Karpas-422 (cell line): ENCODE measurements at regions not wholly inside any gene's neighbourhood (a gene's known extent, or its start where the extent isn't known, plus 50 kb on each side); places are given as distances from the start of the nearest gene placed in this dataset.

Experiments
- DNase-seq: peaks from one replicate; pipeline ENCODE4 v3.0.0-alpha.2; 2015
- H2AFZ ChIP-seq: fragments of 200-600 bp; sonication (generic); 2 replicates; pipeline ENCODE4 v1.6.1; 2014; ENCODE audit warnings: antibody characterized with exemption, low read length, mixed read lengths
- H3K27ac ChIP-seq: fragments of 200-600 bp; sonication (generic); 2 replicates; pipeline ENCODE4 v1.5.1; 2014; ENCODE audit warnings: mild to moderate bottlenecking, low read length, moderate library complexity
- H3K27me3 ChIP-seq: fragments of 200-600 bp; sonication (generic); 2 replicates; pipeline ENCODE4 v1.6.1; 2014; ENCODE audit warnings: low read length, mixed read lengths
- H3K36me3 ChIP-seq: fragments of 200-600 bp; sonication (generic); 2 replicates; pipeline ENCODE4 v1.6.1; 2014; ENCODE audit warnings: low read length, mixed read lengths; ENCODE audit not compliant: insufficient read depth
- H3K4me1 ChIP-seq: fragments of 200-600 bp; sonication (generic); 2 replicates; pipeline ENCODE4 v1.6.1; 2014; ENCODE audit warnings: mild to moderate bottlenecking, low read length, mixed read lengths
- H3K4me2 ChIP-seq: fragments of 200-600 bp; sonication (generic); 2 replicates; pipeline ENCODE4 v1.6.1; 2014; ENCODE audit warnings: low read length, low read depth, mild to moderate bottlenecking; ENCODE audit not compliant: poor library complexity, severe bottlenecking
- H3K4me3 ChIP-seq: fragments of 200-600 bp; sonication (generic); 2 replicates; pipeline ENCODE4 v1.5.1; 2014; ENCODE audit warnings: mild to moderate bottlenecking, antibody characterized with exemption, low read length, mixed read lengths
- H3K79me2 ChIP-seq: fragments of 200-600 bp; sonication (generic); 2 replicates; pipeline ENCODE4 v1.6.1; 2014; ENCODE audit warnings: mild to moderate bottlenecking, low read length, mixed read lengths
- H3K9ac ChIP-seq: fragments of 200-600 bp; sonication (generic); 2 replicates; pipeline ENCODE4 v1.6.0; 2014; ENCODE audit warnings: low read length
- H3K9me2 ChIP-seq: fragments of 200-600 bp; sonication (generic), shearing (Covaris generic); replicated peaks from 2 replicates; pipeline ENCODE4 v1.6.0; 2014; ENCODE audit warnings: mild to moderate bottlenecking, low read length, moderate library complexity; ENCODE audit not compliant: insufficient read depth
- H3K9me3 ChIP-seq: fragments of 300-700, 200-600 bp; sonication (generic); 2 replicates; pipeline ENCODE4 v1.6.1; 2014; ENCODE audit warnings: low read length, mixed read lengths
- H4K20me1 ChIP-seq: fragments of 200-600 bp; sonication (generic); 2 replicates; pipeline ENCODE4 v1.6.1; 2014; ENCODE audit warnings: mild to moderate bottlenecking, antibody characterized with exemption, low read length, low read depth; ENCODE audit not compliant: insufficient read depth

DNA sequence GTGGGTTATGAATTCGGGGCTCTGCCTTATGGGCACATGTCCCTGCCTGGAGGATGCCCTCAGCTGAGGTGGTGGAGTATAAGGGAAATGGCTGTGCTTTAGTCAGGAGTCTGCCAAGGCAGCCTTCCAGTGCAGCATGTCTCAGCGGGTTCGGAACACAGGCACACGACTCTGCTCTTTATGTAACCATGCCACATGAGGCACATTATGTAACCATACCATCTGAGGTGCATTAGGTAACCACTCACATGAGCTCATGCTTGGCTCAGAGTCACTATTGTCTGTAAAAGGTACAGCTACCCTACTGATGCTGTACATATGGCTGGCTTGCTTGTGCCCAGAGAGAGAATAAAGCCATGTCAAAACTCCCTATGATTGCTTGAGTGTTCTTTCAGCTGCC is 723.6 kb downstream of the TRAM1L1 start:
- Histone ChIP-seq H3K9me2 (no peaks in the 10 kb centered on the region), H3K36me3 (no peaks in the 10 kb centered on the region), H3K9ac (no peak overlapping the region), H3K27me3 (no peaks in the 10 kb centered on the region), H3K4me2 (no peak overlapping the region), H3K27ac (no peak overlapping the region), H4K20me1 (no peaks in the 10 kb centered on the region), H3K79me2 (no peaks in the 10 kb centered on the region), H3K4me1 (no peaks in the 10 kb centered on the region), H2AFZ (no peak overlapping the region), H3K4me3 (no peak overlapping the region), H3K9me3 (no peaks in the 10 kb centered on the region)
- no peak for DNase-seq

GRCh38 chr4:116358633-116359222 is 726.6 kb downstream of the TRAM1L1 start:
- Histone ChIP-seq H3K79me2 (no peaks in the 10 kb centered on the region), H3K36me3 (no peaks in the 10 kb centered on the region), H4K20me1 (no peaks in the 10 kb centered on the region), H3K27ac (no peak overlapping the region), H3K4me1 (no peaks in the 10 kb centered on the region), H3K4me2 (no peak overlapping the region), H3K9me3 (no peaks in the 10 kb centered on the region), H2AFZ (no peak overlapping the region), H3K27me3 (no peaks in the 10 kb centered on the region), H3K9ac (no peak overlapping the region), H3K9me2 (no peaks in the 10 kb centered on the region), H3K4me3 (no peak overlapping the region)
- DNase-seq: peak; percentile 91

GRCh38 chr4:116357758-116358157 is 727.6 kb downstream of the TRAM1L1 start:
- Histone ChIP-seq H2AFZ (no peak overlapping the region), H3K36me3 (no peaks in the 10 kb centered on the region)
- peak; percentile 42 for DNase-seq

DNA sequence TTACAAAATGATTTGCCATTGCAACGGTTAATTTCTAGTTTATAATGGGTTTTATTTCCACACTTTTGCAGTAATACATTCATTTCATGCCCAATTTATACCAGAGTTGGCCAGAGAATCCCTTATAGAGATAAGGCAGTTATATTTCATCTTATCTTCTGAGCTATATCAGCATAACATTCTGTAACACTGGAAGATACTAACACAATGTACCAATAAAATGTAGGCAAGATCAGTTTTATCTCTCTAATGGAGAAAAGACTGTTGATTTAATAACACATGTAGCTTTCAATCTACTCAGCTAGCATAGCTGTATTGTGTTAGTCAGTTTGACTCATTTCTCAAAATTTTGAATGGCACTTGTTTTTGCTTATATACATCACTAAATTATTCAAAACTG is 738.6 kb downstream of the TRAM1L1 start:
- H3K27me3 ChIP-seq: no peaks in the 10 kb centered on the region
- H2AFZ ChIP-seq: no peak overlapping the region
- no peak overlapping the region for H3K4me3 ChIP-seq
- H3K9me3 ChIP-seq: no peaks in the 10 kb centered on the region
- H3K27ac ChIP-seq: no peak overlapping the region
- no peaks in the 10 kb centered on the region for H3K4me1 ChIP-seq
- H3K9ac ChIP-seq: no peak overlapping the region
- no peak for DNase-seq
- no peak overlapping the region for H3K4me2 ChIP-seq
- H3K36me3 ChIP-seq: no peaks in the 10 kb centered on the region
- H4K20me1 ChIP-seq: no peaks in the 10 kb centered on the region
- H3K9me2 ChIP-seq: no peaks in the 10 kb centered on the region
- no peaks in the 10 kb centered on the region for H3K79me2 ChIP-seq

More at GRCh38 chr4:116357758-116358157, 727.6 kb downstream of the TRAM1L1 start:
- Histone ChIP-seq H3K79me2 (no peaks in the 10 kb centered on the region), H3K4me2 (no peak overlapping the region), H3K27ac (no peak overlapping the region), H3K4me3 (no peak overlapping the region), H3K9me3 (no peaks in the 10 kb centered on the region), H3K9me2 (no peaks in the 10 kb centered on the region), H3K4me1 (no peaks in the 10 kb centered on the region), H3K27me3 (no peaks in the 10 kb centered on the region), H4K20me1 (no peaks in the 10 kb centered on the region), H3K9ac (no peak overlapping the region)

DNA sequence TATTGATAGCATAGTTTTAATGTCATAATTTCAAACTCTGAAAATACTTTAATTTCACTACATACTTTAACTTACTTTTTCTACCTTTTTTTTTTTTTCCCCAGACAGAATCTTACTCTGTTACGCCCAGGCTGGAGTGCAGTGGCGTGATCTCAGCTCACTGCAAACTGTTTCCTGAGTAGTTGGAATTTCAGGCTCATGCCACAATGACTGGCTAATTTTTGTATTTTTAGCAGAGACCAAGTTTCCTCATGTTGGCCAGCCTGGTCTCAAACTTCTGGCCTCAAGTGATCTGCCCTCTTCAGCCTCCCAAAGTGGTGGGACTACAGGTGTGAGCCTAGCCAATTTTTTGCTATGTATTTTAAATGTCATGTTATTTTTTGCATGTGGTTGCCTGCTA is 741.6 kb downstream of the TRAM1L1 start:
- Histone ChIP-seq H3K4me3 (no peak overlapping the region), H3K36me3 (no peaks in the 10 kb centered on the region), H3K79me2 (no peaks in the 10 kb centered on the region), H3K27me3 (no peaks in the 10 kb centered on the region), H2AFZ (no peak overlapping the region), H3K4me2 (no peak overlapping the region), H3K9me3 (0 out of 2 replicates have a peak, but pooled peaks cover 3% of the 10 kb centered on the region), H3K27ac (no peak overlapping the region), H3K9ac (no peak overlapping the region), H3K9me2 (no peaks in the 10 kb centered on the region), H3K4me1 (no peaks in the 10 kb centered on the region), H4K20me1 (no peaks in the 10 kb centered on the region)
- DNase-seq: no peak

GRCh38 chr4:116342143-116342542 is 743.2 kb downstream of the TRAM1L1 start:
- H3K36me3 ChIP-seq: no peaks in the 10 kb centered on the region
- H3K9me2 ChIP-seq: 0 out of 2 replicates have a peak, but pooled peaks cover 3% of the 10 kb centered on the region
- no peaks in the 10 kb centered on the region for H3K4me1 ChIP-seq
- no peak overlapping the region for H3K4me2 ChIP-seq
- no peak overlapping the region for H3K4me3 ChIP-seq
- H3K79me2 ChIP-seq: no peaks in the 10 kb centered on the region
- H3K27ac ChIP-seq: no peak overlapping the region
- no peaks in the 10 kb centered on the region for H4K20me1 ChIP-seq
- H2AFZ ChIP-seq: no peak overlapping the region
- H3K9ac ChIP-seq: no peak overlapping the region
- 0 out of 2 replicates have a peak, but pooled peaks cover 8% of the 10 kb centered on the region for H3K9me3 ChIP-seq
- no peaks in the 10 kb centered on the region for H3K27me3 ChIP-seq
- no peak for DNase-seq

- no peaks in the 10 kb centered on the region for H3K4me1 ChIP-seq
- H3K27ac ChIP-seq: no peak overlapping the region
- no peaks in the 10 kb centered on the region for H3K27me3 ChIP-seq
- H3K79me2 ChIP-seq: no peaks in the 10 kb centered on the region
- H3K36me3 ChIP-seq: no peaks in the 10 kb centered on the region
- H3K9me2 ChIP-seq: 0 out of 2 replicates have a peak, but pooled peaks cover 3% of the 10 kb centered on the region
- no peaks in the 10 kb centered on the region for H4K20me1 ChIP-seq
- no peak overlapping the region for H2AFZ ChIP-seq
- peaks cover 3% of the 10 kb centered on the region; the same call in 1 of the 2 replicates for H3K9me3 ChIP-seq
- no peak overlapping the region for H3K4me2 ChIP-seq
- H3K9ac ChIP-seq: no peak overlapping the region
- DNase-seq: no peak
- H3K4me3 ChIP-seq: no peak overlapping the region
These were observed 752.9 kb downstream of the TRAM1L1 start for GRCh38 chr4:116332508-116332907.

- Histone ChIP-seq H3K4me3 (no peak overlapping the region), H3K36me3 (no peaks in the 10 kb centered on the region), H2AFZ (no peak overlapping the region), H3K4me1 (no peaks in the 10 kb centered on the region), H3K9me3 (peaks cover 3% of the 10 kb centered on the region; the same call in 1 of the 2 replicates), H3K9me2 (no peaks in the 10 kb centered on the region), H3K79me2 (no peaks in the 10 kb centered on the region), H3K9ac (no peak overlapping the region), H3K27ac (no peak overlapping the region), H4K20me1 (no peaks in the 10 kb centered on the region), H3K27me3 (no peaks in the 10 kb centered on the region), H3K4me2 (no peak overlapping the region)
- DNase-seq: no peak
These were observed 757.0 kb downstream of the TRAM1L1 start for GRCh38 chr4:116328261-116328860.
